T-cell (primary cell): ENCODE measurements at regions not wholly inside any gene's neighbourhood (a gene's known extent, or its start where the extent isn't known, plus 50 kb on each side); places are given as distances from the start of the nearest gene placed in this dataset.
"Not testable (repeated sequence)": the region's sequence is repeated elsewhere in the genome, so short reads cannot be mapped to it uniquely, and the experiment has no call there.

Experiments
- ATAC-seq, 4 experiments: fragments of 200-7000 bp in 3 of 4; fragments of 150-1000 bp in 1 of 4; cut with Tn5 transposase; replicated peaks in 1 of 4; 1 replicate in 3 of 4; 2 replicates in 1 of 4; pipeline ENCODE4 v1.10.0; 2021; ENCODE audit warnings: moderate library complexity in 3 of 4, mild to moderate bottlenecking in 2 of 4, moderate number of reproducible peaks in 1 of 4
- CTCF ChIA-PET, 2 donors: fragments of 300-600 bp; sonication (Branson Sonifier 250); formaldehyde crosslinking; loops; one replicate each; lab custom pipeline; 2022; ENCODE audit warnings: antibody characterized with exemption in 2 of 2; lab: Charles Lee
- POLR2A ChIA-PET, 2 donors: fragments of 300-600 bp; sonication (Branson Sonifier 250); formaldehyde crosslinking; loops; one replicate each; lab custom pipeline; 2022; ENCODE audit warnings: antibody characterized with exemption in 2 of 2; lab: Charles Lee
- DNase-seq, 35 experiments: peaks; one replicate each; pipeline versions ENCODE4 v3.0.0 to v3.0.0-alpha.2; 2013 to 2023
- H3K27ac ChIP-seq: one replicate; pipeline ENCODE4 v1.5.1; 2013; ENCODE audit warnings: low read length
- H3K27me3 ChIP-seq, 2 experiments: replicated peaks in 1 of 2; 1 replicate in 1 of 2; 2 replicates in 1 of 2; pipeline versions ENCODE4 v1.6.1 to v1.7.0; 2013; ENCODE audit warnings: low read length in 1 of 2, mixed read lengths in 1 of 2; ENCODE audit not compliant: control insufficient read depth in 2 of 2, insufficient read depth in 2 of 2; ENCODE audit errors: extremely low read depth in 1 of 2
- H3K36me3 ChIP-seq, 2 donors: 1 replicate in 1 of 2; 2 replicates in 1 of 2; pipeline versions ENCODE4 v1.6.1 to v1.7.0; 2013; ENCODE audit warnings: low read length in 1 of 2; ENCODE audit not compliant: control insufficient read depth in 2 of 2, insufficient read depth in 1 of 2; ENCODE audit errors: extremely low read depth in 1 of 2
- H3K4me1 ChIP-seq, 2 experiments: 1 replicate in 1 of 2; 2 replicates in 1 of 2; pipeline versions ENCODE4 v1.6.1 to v1.7.0; 2013; ENCODE audit warnings: low read length in 2 of 2, mixed read lengths in 1 of 2; ENCODE audit not compliant: insufficient read depth in 2 of 2, control insufficient read depth in 1 of 2; ENCODE audit errors: extremely low read depth in 1 of 2
- H3K4me3 ChIP-seq, 2 donors: 1 replicate in 1 of 2; 2 replicates in 1 of 2; pipeline versions ENCODE4 v1.5.1 to v1.7.0; 2013; ENCODE audit warnings: mild to moderate bottlenecking in 2 of 2, low read length in 1 of 2, moderate library complexity in 1 of 2; ENCODE audit not compliant: control insufficient read depth in 1 of 2; ENCODE audit errors: extremely low read depth in 1 of 2
- H3K9me3 ChIP-seq: 2 replicates; pipeline ENCODE4 v1.7.0; 2013
- H3K27ac Mint-ChIP-seq, 2 donors: one replicate each; pipeline ENCODE4 v1.8.0; 2020 to 2021; ENCODE audit warnings: mild to moderate bottlenecking in 2 of 2, mixed read lengths in 2 of 2
- H3K27me3 Mint-ChIP-seq, 2 donors: one replicate each; pipeline ENCODE4 v1.8.0; 2021 to 2022; ENCODE audit warnings: mixed read lengths in 2 of 2
- H3K36me3 Mint-ChIP-seq: one replicate; pipeline ENCODE4 v1.8.0; 2021; ENCODE audit warnings: mixed read lengths
- H3K4me1 Mint-ChIP-seq, 3 donors: one replicate each; pipeline ENCODE4 v1.8.0; 2020 to 2022; ENCODE audit warnings: mixed read lengths in 3 of 3, mild to moderate bottlenecking in 1 of 3
- H3K4me3 Mint-ChIP-seq, 3 donors: one replicate each; pipeline ENCODE4 v1.8.0; 2020 to 2022; ENCODE audit warnings: mild to moderate bottlenecking in 3 of 3, mixed read lengths in 3 of 3, moderate library complexity in 3 of 3
- H3K9me3 Mint-ChIP-seq, 3 donors: one replicate each; pipeline ENCODE4 v1.8.0; 2020 to 2022; ENCODE audit warnings: mixed read lengths in 3 of 3
- WGBS: methylation state at CpG from one replicate; pipeline ENCODE4 v1.1.5; 2013; ENCODE audit warnings: missing lambda C conversion rate; ENCODE audit not compliant: insufficient coverage; 5-methylcytosine and 5-hydroxymethylcytosine counted together

GRCh38 chr4:127335732-127336131, 297.0 kb upstream of the INTU start:
- no peaks in the 10 kb centered on the region for H3K36me3 ChIP-seq
- WGBS: 60% methylated on average over 1 of the region's 1 CpG
- H3K27me3 ChIP-seq: no peaks in the 10 kb centered on the region
- peaks cover 2% of the 10 kb centered on the region for H3K9me3 ChIP-seq
- Mint-ChIP-seq H3K4me1 (no peaks in the 10 kb centered on the region), H3K27me3 (no peaks in the 10 kb centered on the region), H3K27ac (no peak overlapping the region), H3K4me3 (no peak overlapping the region), H3K36me3 (no peaks in the 10 kb centered on the region), H3K9me3 (peaks cover 5 to 11% (median 8%) of the 10 kb centered on the region in 3 donors)
- H3K4me3 ChIP-seq: no peak overlapping the region
- POLR2A ChIA-PET: no interaction called here
- ATAC-seq: no peak
- H3K27ac ChIP-seq: no peak overlapping the region
- CTCF ChIA-PET: no interaction called here
- H3K4me1 ChIP-seq: no peaks in the 10 kb centered on the region
- no peak for DNase-seq

- H3K4me3 Mint-ChIP-seq, H3K27ac ChIP-seq, CTCF ChIA-PET, DNase-seq, POLR2A ChIA-PET, ATAC-seq, H3K9me3 ChIP-seq, H3K4me1 ChIP-seq, H3K4me1 Mint-ChIP-seq, H3K27me3 Mint-ChIP-seq, H3K36me3 ChIP-seq, H3K4me3 ChIP-seq, H3K27ac Mint-ChIP-seq, H3K27me3 ChIP-seq, H3K36me3 Mint-ChIP-seq: not testable (repeated sequence)
- no CpG with 5 or more reads among the region's 3 CpGs for WGBS
- peaks cover 11 to 22% (median 11%) of the 10 kb centered on the region in 3 donors for H3K9me3 Mint-ChIP-seq
Observed at GRCh38 chr4:127343123-127343522, 289.6 kb upstream of the INTU start.

GRCh38 chr4:127344071-127344470, 288.7 kb upstream of the INTU start:
- H3K27ac ChIP-seq: no peak overlapping the region
- DNase-seq (no peak), ATAC-seq (no peak)
- no peak overlapping the region for H3K4me3 Mint-ChIP-seq
- no CpG with 5 or more reads among the region's 3 CpGs for WGBS
- no peaks in the 10 kb centered on the region for H3K36me3 Mint-ChIP-seq
- no peaks in the 10 kb centered on the region for H3K9me3 ChIP-seq
- H3K27me3 Mint-ChIP-seq: no peaks in the 10 kb centered on the region
- H3K4me3 ChIP-seq: no peak overlapping the region
- CTCF ChIA-PET: no interaction called here
- no peaks in the 10 kb centered on the region for H3K36me3 ChIP-seq
- H3K4me1 ChIP-seq: no peaks in the 10 kb centered on the region
- no peak overlapping the region for H3K27ac Mint-ChIP-seq
- POLR2A ChIA-PET: no interaction called here
- peaks cover 8 to 22% (median 11%) of the 10 kb centered on the region in 3 donors for H3K9me3 Mint-ChIP-seq
- H3K27me3 ChIP-seq: no peaks in the 10 kb centered on the region
- H3K4me1 Mint-ChIP-seq: no peaks in the 10 kb centered on the region

GRCh38 chr4:127347936-127348335, 284.8 kb upstream of the INTU start:
- no peak overlapping the region for H3K27ac ChIP-seq
- DNase-seq (no peak), ATAC-seq (no peak)
- no peak overlapping the region for H3K4me3 Mint-ChIP-seq
- no peaks in the 10 kb centered on the region for H3K36me3 Mint-ChIP-seq
- no peaks in the 10 kb centered on the region for H3K4me1 ChIP-seq
- no CpG with 5 or more reads among the region's 2 CpGs for WGBS
- no peaks in the 10 kb centered on the region for H3K9me3 ChIP-seq
- peaks cover 4 to 23% (median 5%) of the 10 kb centered on the region in 3 donors for H3K9me3 Mint-ChIP-seq
- H3K4me3 ChIP-seq: no peak overlapping the region
- no peaks in the 10 kb centered on the region for H3K27me3 Mint-ChIP-seq
- H3K27me3 ChIP-seq: no peaks in the 10 kb centered on the region
- H3K27ac Mint-ChIP-seq: no peak overlapping the region
- no peaks in the 10 kb centered on the region for H3K4me1 Mint-ChIP-seq
- ChIA-PET POLR2A (no interaction called here), CTCF (no interaction called here)
- no peaks in the 10 kb centered on the region for H3K36me3 ChIP-seq

- no peak overlapping the region for H3K4me3 Mint-ChIP-seq
- no peaks in the 10 kb centered on the region for H3K27me3 ChIP-seq
- no peak overlapping the region for H3K27ac Mint-ChIP-seq
- no peaks in the 10 kb centered on the region for H3K4me1 Mint-ChIP-seq
- no peak for DNase-seq
- ATAC-seq: no peak
- ChIA-PET CTCF (no interaction called here), POLR2A (no interaction called here)
- no peaks in the 10 kb centered on the region for H3K36me3 ChIP-seq
- H3K27ac ChIP-seq: no peak overlapping the region
- H3K27me3 Mint-ChIP-seq: no peaks in the 10 kb centered on the region
- peaks cover 3 to 24% (median 6%) of the 10 kb centered on the region in 3 donors for H3K9me3 Mint-ChIP-seq
- no peak overlapping the region for H3K4me3 ChIP-seq
- 67% methylated on average over 3 of the region's 7 CpGs for WGBS
- no peaks in the 10 kb centered on the region for H3K9me3 ChIP-seq
- H3K4me1 ChIP-seq: no peaks in the 10 kb centered on the region
- H3K36me3 Mint-ChIP-seq: no peaks in the 10 kb centered on the region
Observed at GRCh38 chr4:127352220-127353113, 280.3 kb upstream of the INTU start.

GRCh38 chr4:127355743-127356142, 277.0 kb upstream of the INTU start:
- H3K9me3 ChIP-seq: no peaks in the 10 kb centered on the region
- H3K27ac Mint-ChIP-seq: no peak overlapping the region
- H3K4me3 ChIP-seq: no peak overlapping the region
- CTCF ChIA-PET: no interaction called here
- POLR2A ChIA-PET: no interaction called here
- no peaks in the 10 kb centered on the region for H3K4me1 Mint-ChIP-seq
- no peak for ATAC-seq
- DNase-seq: no peak
- H3K36me3 Mint-ChIP-seq: no peaks in the 10 kb centered on the region
- H3K4me3 Mint-ChIP-seq: no peak overlapping the region
- H3K36me3 ChIP-seq: no peaks in the 10 kb centered on the region
- H3K9me3 Mint-ChIP-seq: peaks cover 2 to 14% (median 6%) of the 10 kb centered on the region in 3 donors
- no CpG with 5 or more reads among the region's 2 CpGs for WGBS
- H3K27ac ChIP-seq: no peak overlapping the region
- H3K27me3 Mint-ChIP-seq: no peaks in the 10 kb centered on the region
- H3K27me3 ChIP-seq: no peaks in the 10 kb centered on the region
- H3K4me1 ChIP-seq: no peaks in the 10 kb centered on the region
